IMR-90 (cell line): ENCODE measurements at regions not wholly inside any gene's neighbourhood (a gene's known extent, or its start where the extent isn't known, plus 50 kb on each side); places are given as distances from the start of the nearest gene placed in this dataset.

ENCODE experiments used
- ATAC-seq: fragments of 200-7000 bp; cut with Tn5 transposase; 2 replicates; pipeline ENCODE4 v1.9.1; 2020; ENCODE audit warnings: low read depth, mild to moderate bottlenecking, moderate library complexity
- BruUV-seq: library from RNA; stranded (reverse); fragments of 400-500 nt; replicated peaks from 2 replicates; lab custom pipeline; 2021; lab: Mats Ljungman, UMichigan
- CTCF ChIA-PET: fragments of 300-600 bp; formaldehyde crosslinking; extraction: SDS; loops from one replicate; lab custom pipeline; 2021; ENCODE audit warnings: antibody characterized with exemption; lab: Yijun Ruan, JAX
- POLR2A ChIA-PET: fragments of 300-600 bp; sonication (Branson Sonifier 250); formaldehyde crosslinking; loops from one replicate; lab custom pipeline; 2022; ENCODE audit warnings: antibody characterized with exemption; ENCODE audit not compliant: unreplicated experiment; lab: Charles Lee
- DNase-seq: peaks from one replicate; pipeline ENCODE4 v3.0.0; 2013
- H2AFZ ChIP-seq: replicated peaks from 2 replicates; pipeline ENCODE3; 2013; ENCODE audit warnings: low read length, mild to moderate bottlenecking; ENCODE audit not compliant: poor library complexity
- H2AK5ac ChIP-seq: 2 replicates; pipeline ENCODE4 v1.6.1; 2013; ENCODE audit warnings: low read depth, low read length, inconsistent platforms
- H2AK9ac ChIP-seq: replicated peaks from 2 replicates; pipeline ENCODE3; 2013; ENCODE audit warnings: mild to moderate bottlenecking, low read depth, low read length, moderate library complexity; ENCODE audit not compliant: poor library complexity
- H2BK120ac ChIP-seq: 2 replicates; pipeline ENCODE4 v1.6.1; 2013; ENCODE audit warnings: low read depth, low read length, inconsistent platforms
- H2BK15ac ChIP-seq: 3 replicates; pipeline ENCODE4 v1.6.1; 2013; ENCODE audit warnings: low read depth, low read length, inconsistent platforms
- H2BK20ac ChIP-seq: 2 replicates; pipeline ENCODE4 v1.6.1; 2013; ENCODE audit warnings: low read depth, mild to moderate bottlenecking, inconsistent platforms, low read length, moderate library complexity
- H2BK5ac ChIP-seq: 2 replicates; pipeline ENCODE4 v1.6.1; 2013; ENCODE audit warnings: mild to moderate bottlenecking, low read depth, low read length, inconsistent platforms; ENCODE audit not compliant: poor library complexity, severe bottlenecking
- H3K14ac ChIP-seq: replicated peaks from 2 replicates; pipeline ENCODE4 v1.6.1; 2013; ENCODE audit warnings: low read depth, low read length, inconsistent platforms
- H3K18ac ChIP-seq: 2 replicates; pipeline ENCODE4 v1.6.1; 2013; ENCODE audit warnings: low read depth, low read length, control low read depth
- H3K23ac ChIP-seq: 2 replicates; pipeline ENCODE4 v1.6.1; 2013; ENCODE audit warnings: low read depth, low read length, inconsistent platforms
- H3K27ac ChIP-seq: 2 replicates; pipeline ENCODE4 v1.5.1; 2013; ENCODE audit warnings: mild to moderate bottlenecking, control low read depth, low read length; ENCODE audit not compliant: insufficient read depth
- H3K27me3 ChIP-seq: 2 replicates; pipeline ENCODE4 v1.6.1; 2013; ENCODE audit warnings: low read length; ENCODE audit not compliant: control insufficient read depth, insufficient read depth
- H3K36me3 ChIP-seq: 2 replicates; pipeline ENCODE4 v1.6.1; 2013; ENCODE audit warnings: low read length, mixed read lengths; ENCODE audit not compliant: control insufficient read depth, insufficient read depth
- H3K4ac ChIP-seq: 2 replicates; pipeline ENCODE4 v1.6.1; 2013; ENCODE audit warnings: low read depth, low read length, inconsistent platforms
- H3K4me1 ChIP-seq: 2 replicates; pipeline ENCODE4 v1.6.1; 2013; ENCODE audit warnings: low read length, mixed read lengths; ENCODE audit not compliant: control insufficient read depth, insufficient read depth
- H3K4me2 ChIP-seq: 2 replicates; pipeline ENCODE4 v1.6.1; 2013; ENCODE audit warnings: low read depth, mild to moderate bottlenecking, control low read depth, low read length, moderate library complexity
- H3K4me3 ChIP-seq: 2 replicates; pipeline ENCODE4 v1.5.1; 2013; ENCODE audit warnings: low read depth, mild to moderate bottlenecking, control low read depth, low read length, moderate library complexity; ENCODE audit not compliant: insufficient read depth
- H3K56ac ChIP-seq: 2 replicates; pipeline ENCODE4 v1.6.1; 2013; ENCODE audit warnings: low read length, inconsistent platforms; ENCODE audit not compliant: insufficient read depth; ENCODE audit errors: extremely low read depth
- H3K79me1 ChIP-seq, 2 experiments: 2 replicates each; pipeline ENCODE4 v1.6.1; 2013; ENCODE audit warnings: low read length in 2 of 2, inconsistent platforms in 1 of 2, low read depth in 1 of 2
- H3K9ac ChIP-seq: 2 replicates; pipeline ENCODE4 v1.6.1; 2013; ENCODE audit warnings: low read depth, low read length, control low read depth
- H3K9me1 ChIP-seq: 2 replicates; pipeline ENCODE4 v1.6.1; 2013; ENCODE audit warnings: low read length, inconsistent platforms; ENCODE audit not compliant: insufficient read depth
- H3K9me3 ChIP-seq: 2 replicates; pipeline ENCODE4 v1.6.1; 2013; ENCODE audit warnings: low read length; ENCODE audit not compliant: control insufficient read depth, insufficient read depth
- H4K20me1 ChIP-seq: 2 replicates; pipeline ENCODE4 v1.6.1; 2013; ENCODE audit warnings: low read length, inconsistent platforms; ENCODE audit not compliant: insufficient read depth
- H4K5ac ChIP-seq: 2 replicates; pipeline ENCODE4 v1.6.1; 2013; ENCODE audit warnings: mild to moderate bottlenecking, low read depth, low read length, control low read depth
- H4K8ac ChIP-seq, 2 experiments: 2 replicates each; pipeline ENCODE4 v1.6.1; 2013; ENCODE audit warnings: low read depth in 2 of 2, low read length in 2 of 2, control low read depth in 1 of 2, inconsistent platforms in 1 of 2
- H4K91ac ChIP-seq: 2 replicates; pipeline ENCODE4 v1.6.1; 2013; ENCODE audit warnings: low read depth, low read length, inconsistent platforms; ENCODE audit not compliant: insufficient read depth
- CEBPB ChIP-seq: IDR thresholded peaks from 2 replicates; pipeline ENCODE4 v1.6.1; 2012; ENCODE audit warnings: low read depth, low read length, improper control_type of control experiment
- MXI1 ChIP-seq: IDR thresholded peaks from 2 replicates; pipeline ENCODE4 v1.6.1; 2012; ENCODE audit warnings: low read depth, mild to moderate bottlenecking, low read length, moderate library complexity, borderline replicate concordance
- POLR2A ChIP-seq: IDR thresholded peaks from 2 replicates; pipeline ENCODE4 v1.6.1; 2012; ENCODE audit warnings: mild to moderate bottlenecking, low read depth, low read length
- RCOR1 ChIP-seq: IDR thresholded peaks from 2 replicates; pipeline ENCODE4 v1.6.1; 2012; ENCODE audit warnings: mild to moderate bottlenecking, low read length, improper control_type of control experiment; ENCODE audit not compliant: insufficient replicate concordance
- SMC3 ChIP-seq: fragments of 150-350 bp; IDR thresholded peaks from 2 replicates; pipeline ENCODE4 v1.6.1; 2016; ENCODE audit warnings: low read depth, mild to moderate bottlenecking, antibody characterized with exemption, low read length, moderate library complexity
- WGBS, 2 experiments: methylation state at CpG; one replicate each; pipeline versions ENCODE4 v1.1.5 to v1.1.7; 2013; ENCODE audit warnings: missing lambda C conversion rate in 2 of 2; ENCODE audit not compliant: insufficient read length in 1 of 2; ENCODE audit errors: extremely low coverage in 2 of 2; 5-methylcytosine and 5-hydroxymethylcytosine counted together
- dilution Hi-C: fragments of 300-500 bp; cut with HindIII; formaldehyde crosslinking; loops from one replicate; pipeline ENCODE4 v1.14.3; 2018; ENCODE audit warnings: low sequenced_read_pairs; ENCODE audit not compliant: unreplicated experiment
- in situ Hi-C: fragments of 300-500 bp; cut with MboI; formaldehyde crosslinking; loops from 3 replicates; pipeline ENCODE4 v1.14.3; 2019; ENCODE audit warnings: low sequenced_read_pairs, inconsistent platforms, mixed read lengths
- intact Hi-C: fragments of 100-400 bp; cut with micrococcal nuclease; formaldehyde crosslinking; loops from 2 replicates; pipeline ENCODE4 v1.10.0; 2022
- TF ChIP-seq, protein P1 (sequence below): fragments of 150-350 bp; IDR thresholded peaks from 2 replicates; pipeline ENCODE4 v1.6.1; 2017; ENCODE audit warnings: mild to moderate bottlenecking, antibody characterized with exemption, low read length, low read depth
- TF ChIP-seq, protein P2 (sequence below): fragments of 150-350 bp; IDR thresholded peaks from 2 replicates; pipeline ENCODE4 v1.6.1; 2016; ENCODE audit warnings: low read depth, mild to moderate bottlenecking, low read length, moderate library complexity, borderline replicate concordance

DNA sequence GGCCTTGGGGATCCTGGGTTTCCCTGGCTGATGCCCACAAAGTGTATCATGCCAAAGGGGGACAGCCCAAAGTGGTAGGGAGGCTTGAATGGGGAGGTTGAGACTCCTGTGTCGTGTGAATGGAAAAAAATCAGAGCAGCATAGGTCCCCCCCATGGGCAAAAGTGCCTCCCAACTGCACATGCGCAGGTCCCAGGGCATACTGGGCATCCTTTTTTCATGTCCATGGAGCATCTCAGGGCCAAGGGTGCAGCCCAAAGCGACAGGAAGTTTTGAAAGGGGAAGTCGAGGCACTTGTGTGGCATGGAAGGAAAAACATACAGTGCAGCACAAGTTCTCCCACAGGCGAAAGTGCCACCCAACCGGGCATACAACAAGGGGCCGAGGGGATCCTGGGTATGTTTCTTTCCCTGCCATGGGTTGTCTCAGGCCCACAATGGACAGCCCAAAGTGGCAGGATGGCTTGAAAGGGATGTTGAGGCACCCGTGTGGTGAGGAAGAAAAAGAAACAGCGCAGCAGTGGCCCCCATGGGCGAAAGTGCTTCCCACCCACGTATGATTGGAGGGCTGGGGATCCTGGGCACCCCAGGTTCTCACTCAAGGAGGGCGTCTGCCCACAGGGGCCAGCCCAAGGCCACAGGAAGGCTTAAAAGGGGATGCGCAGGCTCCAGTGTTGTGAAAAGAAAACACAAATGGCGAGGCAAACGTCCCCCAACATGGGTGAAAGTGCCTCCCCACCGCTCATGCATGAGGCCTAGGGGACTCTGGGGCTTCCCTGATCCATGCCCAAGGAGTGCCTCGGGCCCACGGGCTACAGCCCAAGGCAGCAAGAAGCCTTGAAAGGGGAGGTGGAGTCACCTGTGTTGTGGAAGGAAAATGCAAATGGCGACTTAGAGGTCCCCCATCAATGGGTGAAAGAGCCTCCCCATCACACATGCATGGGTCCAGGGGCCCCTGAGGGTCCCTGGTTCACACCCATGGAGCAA, 573.7 kb downstream of the ALG10 start:
- Histone ChIP-seq H2AFZ (no peak overlapping the region), H4K91ac (no peak overlapping the region), H3K36me3 (no peaks in the 10 kb centered on the region), H3K4me1 (no peaks in the 10 kb centered on the region), H4K20me1 (no peaks in the 10 kb centered on the region), H3K79me1 (no peaks in the 10 kb centered on the region), H3K14ac (no peak overlapping the region), H2AK5ac (no peak overlapping the region), H3K56ac (no peak overlapping the region), H2BK120ac (no peak overlapping the region), H3K18ac (no peak overlapping the region), H4K5ac (no peak overlapping the region), H2AK9ac (no peak overlapping the region), H3K4ac (no peak overlapping the region), H3K27me3 (no peaks in the 10 kb centered on the region), H3K4me2 (no peak overlapping the region), H2BK20ac (no peak overlapping the region), H4K8ac (no peak overlapping the region), H3K27ac (no peak overlapping the region), H3K9me3 (peaks cover 43% of the 10 kb centered on the region), H3K23ac (no peak overlapping the region), H3K4me3 (no peak overlapping the region), H3K9me1 (no peaks in the 10 kb centered on the region), H2BK5ac (no peak overlapping the region), H2BK15ac (no peak overlapping the region), H3K9ac (no peak overlapping the region)
- POLR2A ChIA-PET, result no interaction called here
- DNase-seq (no peak), ATAC-seq (no peak)
- WGBS, 2 experiments, result 53% methylated on average over 7 of the region's 19 CpGs; no CpG with 5 or more reads in 1 of the 2 experiments
- no TSS peak for BruUV-seq
- in situ Hi-C loops, result no loop called here
- dilution Hi-C loops, result no loop called here
- CTCF ChIA-PET, result no interaction called here
- intact Hi-C loops, result no loop called here
- TF ChIP-seq RCOR1 (no peak), CEBPB (no peak), SMC3 (no peak), MXI1 (no peak), POLR2A (no peak)
- TF ChIP-seq, protein P1, sequence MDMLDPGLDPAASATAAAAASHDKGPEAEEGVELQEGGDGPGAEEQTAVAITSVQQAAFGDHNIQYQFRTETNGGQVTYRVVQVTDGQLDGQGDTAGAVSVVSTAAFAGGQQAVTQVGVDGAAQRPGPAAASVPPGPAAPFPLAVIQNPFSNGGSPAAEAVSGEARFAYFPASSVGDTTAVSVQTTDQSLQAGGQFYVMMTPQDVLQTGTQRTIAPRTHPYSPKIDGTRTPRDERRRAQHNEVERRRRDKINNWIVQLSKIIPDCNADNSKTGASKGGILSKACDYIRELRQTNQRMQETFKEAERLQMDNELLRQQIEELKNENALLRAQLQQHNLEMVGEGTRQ, result no peak
- TF ChIP-seq, protein P2, sequence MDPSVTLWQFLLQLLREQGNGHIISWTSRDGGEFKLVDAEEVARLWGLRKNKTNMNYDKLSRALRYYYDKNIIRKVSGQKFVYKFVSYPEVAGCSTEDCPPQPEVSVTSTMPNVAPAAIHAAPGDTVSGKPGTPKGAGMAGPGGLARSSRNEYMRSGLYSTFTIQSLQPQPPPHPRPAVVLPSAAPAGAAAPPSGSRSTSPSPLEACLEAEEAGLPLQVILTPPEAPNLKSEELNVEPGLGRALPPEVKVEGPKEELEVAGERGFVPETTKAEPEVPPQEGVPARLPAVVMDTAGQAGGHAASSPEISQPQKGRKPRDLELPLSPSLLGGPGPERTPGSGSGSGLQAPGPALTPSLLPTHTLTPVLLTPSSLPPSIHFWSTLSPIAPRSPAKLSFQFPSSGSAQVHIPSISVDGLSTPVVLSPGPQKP, result no peak
